Effector memory CD4-positive, alpha-beta T cell (primary cell): ENCODE measurements at regions not wholly inside any gene's neighbourhood (a gene's known extent, or its start where the extent isn't known, plus 50 kb on each side); places are given as distances from the start of the nearest gene placed in this dataset.

Source experiments
- DNase-seq, 3 donors: peaks; one replicate each; pipeline ENCODE4 v3.0.0-alpha.2; 2020
- H3K27ac ChIP-seq: 2 replicates; pipeline ENCODE4 v1.7.0; 2013; ENCODE audit warnings: mild to moderate bottlenecking, low read length, moderate library complexity; ENCODE audit not compliant: insufficient read depth, poor library complexity, severe bottlenecking
- H3K27me3 ChIP-seq: replicated peaks from 2 replicates; pipeline ENCODE4 v1.7.0; 2013; ENCODE audit warnings: mild to moderate bottlenecking, low read length; ENCODE audit not compliant: insufficient read depth, control insufficient read depth, poor library complexity, severe bottlenecking
- H3K36me3 ChIP-seq: 2 replicates; pipeline ENCODE4 v1.7.0; 2013; ENCODE audit warnings: mild to moderate bottlenecking, low read length, moderate library complexity; ENCODE audit not compliant: control insufficient read depth, insufficient read depth
- H3K4me1 ChIP-seq: 2 replicates; pipeline ENCODE4 v1.7.0; 2013; ENCODE audit warnings: low read length, mild to moderate bottlenecking; ENCODE audit not compliant: control insufficient read depth, insufficient read depth, poor library complexity, severe bottlenecking
- H3K4me3 ChIP-seq: 2 replicates; pipeline ENCODE4 v1.7.0; 2013; ENCODE audit warnings: low read length, low read depth, mild to moderate bottlenecking; ENCODE audit not compliant: insufficient read depth, poor library complexity, severe bottlenecking
- H3K9me3 ChIP-seq: 2 replicates; pipeline ENCODE4 v1.7.0; 2013; ENCODE audit warnings: mild to moderate bottlenecking, low read length, moderate library complexity; ENCODE audit not compliant: control insufficient read depth

DNA sequence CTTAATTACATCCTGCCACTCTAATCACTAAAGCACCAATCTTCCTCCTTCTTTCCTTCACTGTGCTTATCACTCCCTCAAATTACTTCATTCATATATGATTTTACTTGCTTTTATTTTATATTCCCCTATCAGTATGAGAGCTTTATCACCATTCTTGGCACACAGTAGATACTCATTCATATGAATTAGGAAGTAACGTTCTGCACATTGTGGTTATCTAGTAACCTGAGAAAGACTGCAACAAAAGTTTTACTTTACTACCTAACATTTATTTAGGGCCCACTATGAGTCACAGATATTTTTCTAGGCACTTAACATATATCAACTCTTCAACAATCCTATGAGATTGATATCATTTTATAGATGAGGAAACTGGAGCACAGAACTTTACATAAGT is 1559.9 kb upstream of the TENM4 start:
- Histone ChIP-seq H3K27me3 (no peaks in the 10 kb centered on the region), H3K27ac (no peak overlapping the region), H3K4me3 (no peak overlapping the region), H3K4me1 (no peaks in the 10 kb centered on the region), H3K9me3 (no peaks in the 10 kb centered on the region), H3K36me3 (no peaks in the 10 kb centered on the region)
- DNase-seq = no peak

GRCh38 chr11:81000334-81000733 is 1559.5 kb upstream of the TENM4 start:
- H3K27ac ChIP-seq = no peak overlapping the region
- no peaks in the 10 kb centered on the region for H3K27me3 ChIP-seq
- no peak overlapping the region for H3K4me3 ChIP-seq
- H3K4me1 ChIP-seq = no peaks in the 10 kb centered on the region
- H3K9me3 ChIP-seq = no peaks in the 10 kb centered on the region
- H3K36me3 ChIP-seq = no peaks in the 10 kb centered on the region
- no peak for DNase-seq

DNA sequence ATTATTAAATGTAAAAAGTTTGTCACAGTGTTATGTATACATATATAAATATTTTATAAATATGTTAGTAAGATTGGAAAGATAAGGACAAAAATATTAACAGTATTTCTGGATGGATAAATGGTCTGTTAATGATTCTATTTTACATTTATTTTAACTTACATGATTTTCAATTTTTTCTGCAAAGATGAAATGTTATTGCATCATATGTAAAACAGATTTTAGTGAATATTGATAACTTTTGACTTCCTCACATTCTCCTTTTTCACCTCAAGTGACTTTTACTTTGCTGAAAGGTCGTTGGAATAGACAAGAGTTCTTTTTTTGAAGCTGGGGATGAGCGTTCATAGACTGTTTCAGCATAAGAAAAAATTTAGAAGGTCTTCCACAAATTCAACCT is 1554.7 kb upstream of the TENM4 start:
- no peak for DNase-seq

GRCh38 chr11:80993536-80993935 is 1552.7 kb upstream of the TENM4 start:
- H3K27me3 ChIP-seq = no peaks in the 10 kb centered on the region
- H3K4me3 ChIP-seq = no peak overlapping the region
- no peaks in the 10 kb centered on the region for H3K36me3 ChIP-seq
- H3K4me1 ChIP-seq = no peaks in the 10 kb centered on the region
- no peak for DNase-seq
- no peaks in the 10 kb centered on the region for H3K9me3 ChIP-seq
- no peak overlapping the region for H3K27ac ChIP-seq

More for the DNA sequence above, 1554.7 kb upstream of the TENM4 start:
- Histone ChIP-seq H3K4me1 (no peaks in the 10 kb centered on the region), H3K27ac (no peak overlapping the region), H3K4me3 (no peak overlapping the region), H3K9me3 (no peaks in the 10 kb centered on the region), H3K36me3 (no peaks in the 10 kb centered on the region), H3K27me3 (no peaks in the 10 kb centered on the region)

- Histone ChIP-seq H3K27me3 (no peaks in the 10 kb centered on the region), H3K36me3 (no peaks in the 10 kb centered on the region), H3K4me1 (no peaks in the 10 kb centered on the region), H3K9me3 (no peaks in the 10 kb centered on the region), H3K27ac (no peak overlapping the region), H3K4me3 (no peak overlapping the region)
- DNase-seq = no peak
Measured at GRCh38 chr11:80990885-80991284, 1550.1 kb upstream of the TENM4 start.

GRCh38 chr11:80987171-80987570 is 1546.3 kb upstream of the TENM4 start:
- Histone ChIP-seq H3K27ac (no peak overlapping the region), H3K4me3 (no peak overlapping the region), H3K36me3 (no peaks in the 10 kb centered on the region), H3K9me3 (no peaks in the 10 kb centered on the region), H3K4me1 (no peaks in the 10 kb centered on the region), H3K27me3 (no peaks in the 10 kb centered on the region)
- DNase-seq = no peak

- Histone ChIP-seq H3K4me3 (no peak overlapping the region), H3K36me3 (no peaks in the 10 kb centered on the region), H3K4me1 (no peaks in the 10 kb centered on the region), H3K9me3 (no peaks in the 10 kb centered on the region), H3K27me3 (no peaks in the 10 kb centered on the region), H3K27ac (no peak overlapping the region)
- DNase-seq = no peak
Measured at GRCh38 chr11:80986421-80987074, 1545.7 kb upstream of the TENM4 start.

- H3K27me3 ChIP-seq = no peaks in the 10 kb centered on the region
- no peaks in the 10 kb centered on the region for H3K4me1 ChIP-seq
- H3K36me3 ChIP-seq = no peaks in the 10 kb centered on the region
- no peak overlapping the region for H3K27ac ChIP-seq
- no peak overlapping the region for H3K4me3 ChIP-seq
- H3K9me3 ChIP-seq = no peaks in the 10 kb centered on the region
- no peak for DNase-seq
Measured at GRCh38 chr11:80980227-80980626, 1539.4 kb upstream of the TENM4 start.

DNA sequence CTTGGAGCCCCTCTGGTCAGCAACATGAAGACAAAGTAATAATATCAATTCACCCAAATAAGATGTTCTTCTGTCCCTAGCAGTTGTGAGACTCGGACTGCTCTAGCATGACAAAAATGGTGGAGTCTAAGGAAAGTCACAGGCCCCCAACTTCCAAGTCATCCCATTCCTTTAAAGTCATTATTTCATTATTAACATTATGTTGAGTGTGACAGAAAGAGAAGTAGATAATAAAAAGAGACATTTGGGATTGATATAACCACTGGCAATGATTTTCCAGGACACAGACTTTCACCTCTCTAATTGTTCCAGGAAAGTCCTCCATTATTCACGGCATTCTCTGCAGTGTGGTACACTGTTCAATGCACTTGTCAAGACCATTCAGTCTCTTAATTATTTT is 1533.0 kb upstream of the TENM4 start:
- no peak overlapping the region for H3K4me3 ChIP-seq
- no peaks in the 10 kb centered on the region for H3K27me3 ChIP-seq
- H3K4me1 ChIP-seq = no peaks in the 10 kb centered on the region
- H3K27ac ChIP-seq = no peak overlapping the region
- no peaks in the 10 kb centered on the region for H3K36me3 ChIP-seq
- no peaks in the 10 kb centered on the region for H3K9me3 ChIP-seq
- DNase-seq = no peak

GRCh38 chr11:80970037-80970436 is 1529.2 kb upstream of the TENM4 start:
- Histone ChIP-seq H3K9me3 (no peaks in the 10 kb centered on the region), H3K4me3 (no peak overlapping the region), H3K36me3 (no peaks in the 10 kb centered on the region), H3K4me1 (no peaks in the 10 kb centered on the region), H3K27ac (no peak overlapping the region), H3K27me3 (no peaks in the 10 kb centered on the region)
- no peak for DNase-seq
